Endothelial cell of umbilical vein (primary cell): ENCODE measurements at regions not wholly inside any gene's neighbourhood (a gene's known extent, or its start where the extent isn't known, plus 50 kb on each side); places are given as distances from the start of the nearest gene placed in this dataset.

Experiments used
- BruUV-seq: library from RNA; stranded (reverse); fragments of 400-500 nt; replicated peaks from 2 replicates; lab custom pipeline; 2021; lab: Mats Ljungman, UMichigan
- CTCF ChIA-PET: fragments of 300-600, 350-600 bp; sonication (Branson Sonifier 250); formaldehyde crosslinking; loops from one replicate; lab custom pipeline; 2021; ENCODE audit warnings: antibody characterized with exemption, inconsistent platforms; lab: Charles Lee
- POLR2A ChIA-PET: fragments of 300-600, 350-600 bp; sonication (Branson Sonifier 250); formaldehyde crosslinking; loops from one replicate; lab custom pipeline; 2021; ENCODE audit warnings: antibody characterized with exemption, inconsistent platforms; lab: Charles Lee
- DNase-seq: peaks from one replicate; pipeline ENCODE4 v3.0.0-alpha.2; 2011; ENCODE audit warnings: low read depth, low spot score
- FAIRE-seq: peaks from 2 replicates; lab custom pipeline; 2011; peaks lifted over from hg19 to GRCh38; lab: Jason Lieb, UNC
- H2AFZ ChIP-seq: 2 replicates; pipeline ENCODE4 v1.6.0; 2012; ENCODE audit warnings: low read depth, low read length, control low read depth, inconsistent platforms
- H3K27ac ChIP-seq: 2 replicates; pipeline ENCODE4 v1.5.1; 2011; ENCODE audit warnings: low read depth, mild to moderate bottlenecking, control low read depth, low read length, moderate library complexity; ENCODE audit not compliant: insufficient read depth
- H3K27me3 ChIP-seq, 2 experiments: 2 replicates each; pipeline versions ENCODE4 v1.6.0 to v1.6.1; 2011; ENCODE audit warnings: low read length in 2 of 2, mixed read lengths in 1 of 2; ENCODE audit not compliant: control insufficient read depth in 2 of 2, insufficient read depth in 2 of 2
- H3K36me3 ChIP-seq, 2 experiments: 2 replicates in 1 of 2; 3 replicates in 1 of 2; pipeline ENCODE4 v1.5.1; 2011; ENCODE audit warnings: low read length in 2 of 2, mild to moderate bottlenecking in 1 of 2, moderate library complexity in 1 of 2; ENCODE audit not compliant: control insufficient read depth in 2 of 2, insufficient read depth in 2 of 2; ENCODE audit errors: extremely low read depth in 1 of 2
- H3K4me1 ChIP-seq: 3 replicates; pipeline ENCODE4 v1.5.1; 2011; ENCODE audit warnings: mild to moderate bottlenecking, low read length; ENCODE audit not compliant: control insufficient read depth, insufficient read depth; ENCODE audit errors: extremely low read depth
- H3K4me2 ChIP-seq: 2 replicates; pipeline ENCODE4 v1.6.1; 2011; ENCODE audit warnings: low read length, control low read depth, mixed read lengths; ENCODE audit not compliant: insufficient read depth
- H3K4me3 ChIP-seq, 3 experiments: fragments of 200-600 bp in 1 of 3; sonication (generic), shearing (Covaris generic) in 1 of 3; replicated peaks in 1 of 3; 2 replicates each; pipeline ENCODE4 v1.5.1; 2011 to 2016; ENCODE audit warnings: control low read depth in 3 of 3, low read length in 3 of 3, mild to moderate bottlenecking in 2 of 3, inconsistent platforms in 1 of 3, low read depth in 1 of 3, moderate library complexity in 1 of 3; ENCODE audit not compliant: insufficient read depth in 1 of 3
- H3K79me2 ChIP-seq: 2 replicates; pipeline ENCODE4 v1.6.0; 2012; ENCODE audit warnings: low read length, inconsistent platforms; ENCODE audit not compliant: control insufficient read depth, insufficient read depth
- H3K9ac ChIP-seq: replicated peaks from 2 replicates; pipeline ENCODE3; 2011; ENCODE audit warnings: low read length, control low read depth; ENCODE audit not compliant: insufficient read depth; ENCODE audit errors: extremely low read depth
- H3K9me1 ChIP-seq: replicated peaks from 3 replicates; pipeline ENCODE4 v1.6.0; 2011; ENCODE audit warnings: mild to moderate bottlenecking, low read length; ENCODE audit not compliant: control insufficient read depth, insufficient read depth; ENCODE audit errors: extremely low read depth
- H3K9me3 ChIP-seq: replicated peaks from 2 replicates; pipeline ENCODE4 v1.5.1; 2012; ENCODE audit warnings: low read length, inconsistent platforms; ENCODE audit not compliant: control insufficient read depth, insufficient read depth
- H4K20me1 ChIP-seq: replicated peaks from 2 replicates; pipeline ENCODE3; 2011; ENCODE audit warnings: mild to moderate bottlenecking, low read length; ENCODE audit not compliant: control insufficient read depth, insufficient read depth; ENCODE audit errors: extremely low read depth
- CTCF ChIP-seq, 2 donors: IDR thresholded peaks; 1 replicate in 1 of 2; 2 replicates in 1 of 2; pipeline ENCODE4 v1.5.1; 2011; ENCODE audit warnings: low read length in 2 of 2, mild to moderate bottlenecking in 2 of 2, moderate library complexity in 2 of 2, control low read depth in 1 of 2, inconsistent platforms in 1 of 2, low read depth in 1 of 2; ENCODE audit not compliant: insufficient read depth in 1 of 2; ENCODE audit errors: extremely low read depth in 1 of 2
- EZH2 ChIP-seq: IDR thresholded peaks from 2 replicates; pipeline ENCODE4 v1.6.1; 2012; ENCODE audit warnings: borderline replicate concordance, low read depth, mild to moderate bottlenecking, moderate library complexity, low read length, inconsistent platforms; ENCODE audit not compliant: severe bottlenecking
- FOS ChIP-seq: IDR thresholded peaks from 2 replicates; pipeline ENCODE4 v1.6.1; 2011; ENCODE audit warnings: mild to moderate bottlenecking, low read length, moderate library complexity, borderline replicate concordance; ENCODE audit not compliant: insufficient read depth
- GATA2 ChIP-seq: IDR thresholded peaks from 2 replicates; pipeline ENCODE4 v1.7.0; 2011; ENCODE audit warnings: low read depth, mild to moderate bottlenecking, moderate library complexity, mixed read lengths, low read length; ENCODE audit not compliant: insufficient read length, insufficient read depth
- JUN ChIP-seq: IDR thresholded peaks from 2 replicates; pipeline ENCODE4 v1.6.1; 2011; ENCODE audit warnings: borderline replicate concordance, low read depth; ENCODE audit not compliant: insufficient read length, insufficient read depth
- POLR2A ChIP-seq: IDR thresholded peaks from 2 replicates; pipeline ENCODE4 v1.6.1; 2012; ENCODE audit warnings: low read depth, mild to moderate bottlenecking, control low read depth, low read length
- POLR2AphosphoS5 ChIP-seq: IDR thresholded peaks from 2 replicates; pipeline ENCODE4 v1.6.1; 2012; ENCODE audit warnings: low read depth, mild to moderate bottlenecking, control low read depth, low read length, moderate library complexity; ENCODE audit not compliant: insufficient read depth
- dilution Hi-C: fragments of 300-500 bp; cut with MboI; formaldehyde crosslinking; loops from one replicate; pipeline ENCODE4 v1.15.0; 2019; ENCODE audit warnings: low sequenced_read_pairs; ENCODE audit not compliant: extremely low pct_ligation_motif_present
- intact Hi-C: fragments of 100-400 bp; cut with micrococcal nuclease; formaldehyde crosslinking; loops from one replicate; pipeline ENCODE4 v1.10.0; 2022
- TF ChIP-seq, protein P1 (sequence below): IDR thresholded peaks from 2 replicates; pipeline ENCODE4 v1.6.1; 2011; ENCODE audit not compliant: insufficient read depth, insufficient read length

- ChIA-PET CTCF (interaction anchor here (0.6 kb wide), 1 partner anchor 31 kb away, joined by 3 read pairs; no protein-coding TSS in a partner anchor), POLR2A (no interaction called here)
- dilution Hi-C loops (no loop called here), intact Hi-C loops (no loop called here)
- Histone ChIP-seq H3K9me1 (no peaks in the 10 kb centered on the region), H3K36me3 (no peaks in the 10 kb centered on the region), H3K79me2 (no peaks in the 10 kb centered on the region), H2AFZ (no peak overlapping the region), H3K9me3 (no peaks in the 10 kb centered on the region), H3K4me2 (no peak overlapping the region), H3K9ac (no peak overlapping the region), H4K20me1 (no peaks in the 10 kb centered on the region), H3K4me1 (no peaks in the 10 kb centered on the region), H3K27ac (no peak overlapping the region), H3K4me3 (no peak overlapping the region), H3K27me3 (no peaks in the 10 kb centered on the region)
- DNase-seq = peak; percentile 23
- no TSS peak for BruUV-seq
- TF ChIP-seq, protein P1, sequence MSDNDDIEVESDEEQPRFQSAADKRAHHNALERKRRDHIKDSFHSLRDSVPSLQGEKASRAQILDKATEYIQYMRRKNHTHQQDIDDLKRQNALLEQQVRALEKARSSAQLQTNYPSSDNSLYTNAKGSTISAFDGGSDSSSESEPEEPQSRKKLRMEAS = no peak
- TF ChIP-seq CTCF (IDR thresholded peaks at IDR 0.05; ENCODE audit: extremely low read depth in 1 of 2, insufficient read depth in 1 of 2, low read depth in 1 of 2, low read length in 2 of 2) (no peak), JUN (no peak)
- no peak for FAIRE-seq
These were observed 289.4 kb downstream of the FOXO1 start for GRCh38 chr13:40376867-40377535.

DNA sequence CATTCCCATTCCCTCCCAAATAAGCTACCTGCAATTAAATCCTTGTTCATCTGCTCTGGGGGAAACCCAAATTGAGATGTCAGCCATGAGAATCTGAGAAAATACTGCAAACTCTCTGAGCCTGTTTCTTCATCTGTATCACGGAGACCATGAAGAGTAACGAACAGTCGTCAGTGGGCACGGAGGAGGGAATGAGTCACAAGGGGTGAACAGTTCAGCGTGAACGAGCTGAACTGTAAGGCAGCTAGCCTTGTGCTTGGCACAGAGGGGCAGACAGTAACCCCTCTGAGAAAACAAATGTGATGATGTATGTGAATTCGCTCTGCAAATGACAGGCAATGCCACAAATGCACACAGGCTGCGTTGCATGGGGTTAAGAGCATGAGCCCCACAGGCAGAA lies 288.7 kb downstream of the FOXO1 start:
- BruUV-seq = no TSS peak
- intact Hi-C loops (no loop called here), dilution Hi-C loops (no loop called here)
- TF ChIP-seq EZH2 = no peak
- TF ChIP-seq GATA2 = no peak
- no peak for TF ChIP-seq FOS
- no peak for TF ChIP-seq POLR2AphosphoS5
- TF ChIP-seq POLR2A = no peak
- FAIRE-seq (no peak), DNase-seq (no peak)
- no peaks in the 10 kb centered on the region for H3K4me1 ChIP-seq
- H3K9ac ChIP-seq = no peak overlapping the region
- H3K4me3 ChIP-seq = no peak overlapping the region
- H2AFZ ChIP-seq = no peak overlapping the region
- H3K9me1 ChIP-seq = no peaks in the 10 kb centered on the region
- no peaks in the 10 kb centered on the region for H3K79me2 ChIP-seq
- POLR2A ChIA-PET = no interaction called here
- H4K20me1 ChIP-seq = no peaks in the 10 kb centered on the region
- CTCF ChIA-PET = no interaction called here
- H3K27ac ChIP-seq = no peak overlapping the region
- no peaks in the 10 kb centered on the region for H3K36me3 ChIP-seq
- no peak overlapping the region for H3K4me2 ChIP-seq
- no peaks in the 10 kb centered on the region for H3K27me3 ChIP-seq
- H3K9me3 ChIP-seq = no peaks in the 10 kb centered on the region
